GM21576 (cell line): ENCODE measurements at regions not wholly inside any gene's neighbourhood (a gene's known extent, or its start where the extent isn't known, plus 50 kb on each side); places are given as distances from the start of the nearest gene placed in this dataset.

ENCODE experiments used
- ATAC-seq: cut with Tn5 transposase; IDR thresholded peaks from one replicate; pipeline ENCODE4 v1.9.1; 2021; ENCODE audit warnings: mild to moderate bottlenecking, moderate library complexity; ENCODE audit not compliant: unreplicated experiment

- ATAC-seq: no peak
Measured at GRCh38 chr4:124904723-124905388, 192.3 kb upstream of the ANKRD50 start.

- ATAC-seq: no peak
Measured at GRCh38 chr4:124903995-124904722, 191.6 kb upstream of the ANKRD50 start.

- ATAC-seq: no peak
Measured at GRCh38 chr4:124902001-124902515, 189.5 kb upstream of the ANKRD50 start.

- ATAC-seq: no peak
Measured at GRCh38 chr4:124899997-124900396, 187.5 kb upstream of the ANKRD50 start.

- ATAC-seq: no peak
Measured at GRCh38 chr4:124890522-124890921, 178.0 kb upstream of the ANKRD50 start.

- no peak for ATAC-seq
Measured at GRCh38 chr4:124887739-124888138, 175.2 kb upstream of the ANKRD50 start.

- no peak for ATAC-seq
Measured at GRCh38 chr4:124884316-124884715, 171.8 kb upstream of the ANKRD50 start.

- no peak for ATAC-seq
Measured at GRCh38 chr4:124883632-124884031, 171.1 kb upstream of the ANKRD50 start.

GRCh38 chr4:124879195-124879594 is 166.7 kb upstream of the ANKRD50 start:
- no peak for ATAC-seq

- no peak for ATAC-seq
Measured at GRCh38 chr4:124874172-124874450, 161.6 kb upstream of the ANKRD50 start.

GRCh38 chr4:124873361-124874171 is 161.0 kb upstream of the ANKRD50 start:
- ATAC-seq: no peak

- no peak for ATAC-seq
Measured at GRCh38 chr4:124872659-124873058, 160.1 kb upstream of the ANKRD50 start.

GRCh38 chr4:124869961-124870495 is 157.5 kb upstream of the ANKRD50 start:
- ATAC-seq: no peak

GRCh38 chr4:124868495-124868894 is 156.0 kb upstream of the ANKRD50 start:
- no peak for ATAC-seq

- no peak for ATAC-seq
Measured at GRCh38 chr4:124867536-124867935, 155.0 kb upstream of the ANKRD50 start.

- ATAC-seq: no peak
Measured at GRCh38 chr4:124866301-124866700, 153.8 kb upstream of the ANKRD50 start.

- ATAC-seq: no peak
Measured at GRCh38 chr4:124863040-124863545, 150.6 kb upstream of the ANKRD50 start.

- no peak for ATAC-seq
Measured at GRCh38 chr4:124862261-124862660, 149.7 kb upstream of the ANKRD50 start.

- ATAC-seq: no peak
Measured at GRCh38 chr4:124861761-124862160, 149.2 kb upstream of the ANKRD50 start.

- peak; percentile 87 for ATAC-seq
Measured at GRCh38 chr4:124854968-124855367, 142.4 kb upstream of the ANKRD50 start.

- ATAC-seq: no peak
Measured at GRCh38 chr4:124851741-124852140, 139.2 kb upstream of the ANKRD50 start.
